HG03039 (cell line): ENCODE measurements at regions not wholly inside any gene's neighbourhood (a gene's known extent, or its start where the extent isn't known, plus 50 kb on each side); places are given as distances from the start of the nearest gene placed in this dataset.
"Not testable (repeated sequence)": the region's sequence is repeated elsewhere in the genome, so short reads cannot be mapped to it uniquely, and the experiment has no call there.

Source experiments
- ATAC-seq: cut with Tn5 transposase; IDR thresholded peaks from one replicate; pipeline ENCODE4 v1.9.1; 2021; ENCODE audit warnings: mild to moderate bottlenecking, moderate library complexity; ENCODE audit not compliant: unreplicated experiment

GRCh38 chr7:29649028-29649716 is 85.5 kb downstream of the PRR15 start:
- ATAC-seq = no peak

GRCh38 chr7:29649876-29650275 is 86.2 kb downstream of the PRR15 start:
- ATAC-seq = no peak

GRCh38 chr7:29651477-29651876 is 87.8 kb downstream of the PRR15 start:
- ATAC-seq = no peak

- ATAC-seq = no peak
These were observed 88.9 kb downstream of the PRR15 start for GRCh38 chr7:29652556-29652955.

GRCh38 chr7:29654340-29654739 is 90.7 kb downstream of the PRR15 start:
- ATAC-seq = not testable (repeated sequence)

GRCh38 chr7:29657288-29657687 is 93.7 kb downstream of the PRR15 start:
- ATAC-seq = no peak

GRCh38 chr7:29657856-29658255 is 94.2 kb downstream of the PRR15 start:
- ATAC-seq = no peak

- ATAC-seq = not testable (repeated sequence)
These were observed 95.6 kb downstream of the PRR15 start for GRCh38 chr7:29659213-29659612.

GRCh38 chr7:29662899-29663298 is 99.3 kb downstream of the PRR15 start:
- not testable (repeated sequence) for ATAC-seq

- ATAC-seq = not testable (repeated sequence)
These were observed 101.4 kb downstream of the PRR15 start for GRCh38 chr7:29664999-29665398.

- ATAC-seq = not testable (repeated sequence)
These were observed 103.5 kb downstream of the PRR15 start for GRCh38 chr7:29667096-29667669.

GRCh38 chr7:29671286-29671685 is 107.7 kb downstream of the PRR15 start:
- ATAC-seq = not testable (repeated sequence)

- not testable (repeated sequence) for ATAC-seq
These were observed 110.0 kb downstream of the PRR15 start for GRCh38 chr7:29673635-29674034.

GRCh38 chr7:29674626-29675025 is 111.0 kb downstream of the PRR15 start:
- ATAC-seq = not testable (repeated sequence)

GRCh38 chr7:29677254-29677653 is 113.6 kb downstream of the PRR15 start:
- ATAC-seq = not testable (repeated sequence)

GRCh38 chr7:29679963-29680362 is 116.3 kb downstream of the PRR15 start:
- ATAC-seq = not testable (repeated sequence)

GRCh38 chr7:29680601-29681000 is 117.0 kb downstream of the PRR15 start:
- not testable (repeated sequence) for ATAC-seq

- peak; percentile 31 for ATAC-seq
These were observed 120.6 kb downstream of the PRR15 start for GRCh38 chr7:29684151-29684786.

GRCh38 chr7:29684787-29685650 is 121.3 kb upstream of the WIPF3 start:
- peak; percentile 59 for ATAC-seq

- ATAC-seq = not testable (repeated sequence)
These were observed 120.5 kb upstream of the WIPF3 start for GRCh38 chr7:29685651-29686271.

GRCh38 chr7:29690510-29690909 is 115.8 kb upstream of the WIPF3 start:
- not testable (repeated sequence) for ATAC-seq
